Gastrocnemius medialis (tissue), 4 donors: ENCODE measurements at regions not wholly inside any gene's neighbourhood (a gene's known extent, or its start where the extent isn't known, plus 50 kb on each side); places are given as distances from the start of the nearest gene placed in this dataset.

Experiments
- ATAC-seq, 2 donors: fragments of 150-250 bp; one replicate each; pipeline ENCODE4 v1.9.1; 2016
- DNase-seq, 2 donors: peaks; one replicate each; pipeline ENCODE4 v3.0.0-alpha.2; 2019
- H3K27ac ChIP-seq, 4 donors: fragments of 200-600 bp; sonication (generic); 1 replicate in 1 of 4; 2 replicates in 3 of 4; pipeline ENCODE4 v1.5.1; 2016 to 2018; ENCODE audit warnings: mild to moderate bottlenecking in 2 of 4, moderate library complexity in 1 of 4
- H3K27me3 ChIP-seq, 3 donors: fragments of 200-600 bp; sonication (generic) in 2 of 3; 1 replicate in 1 of 3; 2 replicates in 2 of 3; pipeline versions ENCODE4 v1.5.1 to v1.6.0; 2016 to 2019; ENCODE audit warnings: mild to moderate bottlenecking in 1 of 3, moderate library complexity in 1 of 3
- H3K36me3 ChIP-seq, 2 donors: fragments of 200-600 bp; sonication (generic) in 1 of 2; one replicate each; pipeline ENCODE4 v1.5.1; 2017 to 2018
- H3K4me1 ChIP-seq, 2 donors: fragments of 200-600 bp; sonication (generic) in 1 of 2; one replicate each; pipeline ENCODE4 v1.5.1; 2016 to 2017; ENCODE audit warnings: mild to moderate bottlenecking in 2 of 2
- H3K4me3 ChIP-seq, 4 donors: fragments of 200-600 bp; sonication (generic) in 3 of 4; 1 replicate in 1 of 4; 2 replicates in 3 of 4; pipeline ENCODE4 v1.5.1; 2016 to 2019; ENCODE audit warnings: mild to moderate bottlenecking in 2 of 4
- H3K9me3 ChIP-seq, 3 donors: fragments of 200-600 bp; sonication (generic) in 2 of 3; 1 replicate in 1 of 3; 2 replicates in 2 of 3; pipeline ENCODE4 v1.5.1; 2016 to 2019
- CTCF ChIP-seq, 5 experiments: fragments of 450-650 bp in 3 of 5; fragments of 200-600 bp in 2 of 5; sonication (generic) in 2 of 5; IDR thresholded peaks in 4 of 5; conservative IDR thresholded peaks in 1 of 5; 1 replicate in 4 of 5; 2 replicates in 1 of 5; pipeline ENCODE4 v1.5.1; 2016 to 2019; ENCODE audit warnings: antibody characterized with exemption in 5 of 5, mild to moderate bottlenecking in 3 of 5, moderate library complexity in 3 of 5
- POLR2A ChIP-seq, 2 donors: fragments of 450-650 bp; IDR thresholded peaks; one replicate each; pipeline ENCODE4 v1.6.1; 2017; ENCODE audit warnings: antibody characterized with exemption in 2 of 2, mild to moderate bottlenecking in 2 of 2, moderate library complexity in 2 of 2
- in situ Hi-C, 4 donors: fragments of 200-750 bp; cut with MboI; loops; one replicate each; pipeline versions ENCODE4 v1.15.0 to v1.8.0; 2017; ENCODE audit warnings: low sequenced_read_pairs in 4 of 4
- intact Hi-C: fragments of 100-400 bp; cut with DNase I; formaldehyde crosslinking; loops from one replicate; pipeline ENCODE4 v1.15.1; 2023; ENCODE audit warnings: low total_unique reads

DNA sequence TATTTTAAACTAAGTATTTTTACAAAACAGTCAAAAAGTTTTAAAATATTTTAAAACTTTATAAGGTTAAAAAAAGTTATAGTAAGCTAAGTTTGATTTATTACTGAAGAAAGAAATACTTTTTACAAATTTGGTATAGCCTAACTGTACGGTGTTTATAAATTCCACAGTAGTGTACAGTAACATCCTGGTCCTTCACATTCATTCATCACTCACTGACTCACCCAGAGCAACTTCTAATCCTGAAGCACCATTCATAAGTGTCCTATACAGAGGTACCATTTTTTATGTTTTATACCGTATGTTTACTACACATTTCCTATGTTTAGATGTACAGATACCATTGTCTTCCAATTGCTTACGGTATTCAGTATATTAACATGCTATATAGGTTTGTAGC lies 170.0 kb downstream of the KLHL28 start:
- H3K36me3 ChIP-seq: no peaks in the 10 kb centered on the region
- no peak for TF ChIP-seq POLR2A (IDR thresholded peaks at IDR 0.05)
- no peak for TF ChIP-seq CTCF (IDR thresholded peaks at IDR 0.05 in 4 of 5, conservative IDR thresholded peaks at IDR 0.05 in 1 of 5)
- in situ Hi-C loops: no loop called here
- ATAC-seq (no peak), DNase-seq (no peak)
- H3K4me1 ChIP-seq: no peaks in the 10 kb centered on the region
- no peaks in the 10 kb centered on the region for H3K9me3 ChIP-seq
- no peak overlapping the region for H3K27ac ChIP-seq
- intact Hi-C loops: no loop called here
- no peaks in the 10 kb centered on the region for H3K27me3 ChIP-seq
- H3K4me3 ChIP-seq: no peak overlapping the region

- ATAC-seq: no peak
- H3K9me3 ChIP-seq: no peaks in the 10 kb centered on the region
- DNase-seq: no peak
- H3K36me3 ChIP-seq: no peaks in the 10 kb centered on the region
- H3K27me3 ChIP-seq: no peaks in the 10 kb centered on the region
- H3K27ac ChIP-seq: no peak overlapping the region
- in situ Hi-C loops (no loop called here), intact Hi-C loops (no loop called here)
- TF ChIP-seq POLR2A (IDR thresholded peaks at IDR 0.05) (no peak), CTCF (IDR thresholded peaks at IDR 0.05 in 4 of 5, conservative IDR thresholded peaks at IDR 0.05 in 1 of 5) (no peak)
- no peaks in the 10 kb centered on the region for H3K4me1 ChIP-seq
- no peak overlapping the region for H3K4me3 ChIP-seq
Observed at GRCh38 chr14:44788612-44789011, 173.1 kb downstream of the KLHL28 start.

GRCh38 chr14:44785096-44785495 lies 176.7 kb downstream of the KLHL28 start:
- H3K27ac ChIP-seq: no peak overlapping the region
- in situ Hi-C loops: no loop called here
- DNase-seq (no peak), ATAC-seq (no peak)
- intact Hi-C loops: no loop called here
- no peaks in the 10 kb centered on the region for H3K9me3 ChIP-seq
- TF ChIP-seq CTCF (IDR thresholded peaks at IDR 0.05 in 4 of 5, conservative IDR thresholded peaks at IDR 0.05 in 1 of 5): no peak
- TF ChIP-seq POLR2A (IDR thresholded peaks at IDR 0.05): no peak
- H3K4me1 ChIP-seq: no peaks in the 10 kb centered on the region
- H3K27me3 ChIP-seq: no peaks in the 10 kb centered on the region
- no peaks in the 10 kb centered on the region for H3K36me3 ChIP-seq
- H3K4me3 ChIP-seq: no peak overlapping the region

DNA sequence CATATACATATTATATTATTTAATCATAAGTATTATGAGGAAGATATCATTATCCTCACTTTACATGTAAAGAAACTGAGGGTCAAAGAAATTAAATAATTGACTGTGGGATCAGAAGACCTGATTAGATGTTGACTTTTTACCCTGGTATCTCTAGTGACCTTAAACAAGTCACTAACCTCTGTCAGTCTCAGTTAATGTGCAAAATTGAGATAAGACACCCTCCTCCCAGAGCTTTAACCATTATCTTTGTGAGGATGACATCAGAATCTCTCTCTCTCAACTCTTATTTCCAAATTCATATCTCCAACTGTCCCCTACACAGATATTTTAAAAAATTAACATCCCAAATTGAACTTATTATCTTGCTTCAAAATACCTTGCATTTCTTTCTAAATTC lies 177.8 kb downstream of the KLHL28 start:
- H3K27ac ChIP-seq: no peak overlapping the region
- ATAC-seq (no peak), DNase-seq (no peak)
- H3K4me1 ChIP-seq: no peaks in the 10 kb centered on the region
- no peak overlapping the region for H3K4me3 ChIP-seq
- no peaks in the 10 kb centered on the region for H3K27me3 ChIP-seq
- no peaks in the 10 kb centered on the region for H3K9me3 ChIP-seq
- no peak for TF ChIP-seq CTCF (IDR thresholded peaks at IDR 0.05 in 4 of 5, conservative IDR thresholded peaks at IDR 0.05 in 1 of 5)
- TF ChIP-seq POLR2A (IDR thresholded peaks at IDR 0.05): no peak
- intact Hi-C loops (no loop called here), in situ Hi-C loops (no loop called here)
- no peaks in the 10 kb centered on the region for H3K36me3 ChIP-seq

- Histone ChIP-seq H3K27ac (no peak overlapping the region), H3K27me3 (no peaks in the 10 kb centered on the region), H3K9me3 (no peaks in the 10 kb centered on the region), H3K4me1 (no peaks in the 10 kb centered on the region), H3K36me3 (no peaks in the 10 kb centered on the region), H3K4me3 (no peak overlapping the region)
- no peak for ATAC-seq
- no peak for TF ChIP-seq CTCF (IDR thresholded peaks at IDR 0.05 in 4 of 5, conservative IDR thresholded peaks at IDR 0.05 in 1 of 5)
- TF ChIP-seq POLR2A (IDR thresholded peaks at IDR 0.05): no peak
- intact Hi-C loops: no loop called here
- in situ Hi-C loops: no loop called here
- no peak for DNase-seq
Observed at GRCh38 chr14:44782775-44783238, 178.9 kb downstream of the KLHL28 start.
